DND-41 (cell line): ENCODE measurements at regions not wholly inside any gene's neighbourhood (a gene's known extent, or its start where the extent isn't known, plus 50 kb on each side); places are given as distances from the start of the nearest gene placed in this dataset.

Experiments
- ATAC-seq: fragments of 200-7000 bp; cut with Tn5 transposase; 3 replicates; pipeline ENCODE4 v1.9.1; 2021; ENCODE audit warnings: low read depth; ENCODE audit not compliant: insufficient read depth
- DNase-seq: peaks from one replicate; pipeline ENCODE4 v3.0.0-alpha.2; 2020
- H2AFZ ChIP-seq: 2 replicates; pipeline ENCODE4 v1.6.0; 2012; ENCODE audit warnings: low read depth, low read length
- H3K27ac ChIP-seq: 2 replicates; pipeline ENCODE4 v1.5.1; 2012; ENCODE audit warnings: low read length, inconsistent platforms
- H3K27me3 ChIP-seq: fragments of 200-600 bp; sonication (generic); 2 replicates; pipeline ENCODE4 v1.6.0; 2012; ENCODE audit warnings: low read length, mild to moderate bottlenecking, inconsistent platforms; ENCODE audit not compliant: insufficient read depth, poor library complexity
- H3K36me3 ChIP-seq: 2 replicates; pipeline ENCODE4 v1.5.1; 2012; ENCODE audit warnings: low read length, inconsistent platforms; ENCODE audit not compliant: insufficient read depth
- H3K4me1 ChIP-seq: 2 replicates; pipeline ENCODE4 v1.5.1; 2012; ENCODE audit warnings: mild to moderate bottlenecking, low read length; ENCODE audit not compliant: insufficient read depth
- H3K4me2 ChIP-seq: 2 replicates; pipeline ENCODE4 v1.6.0; 2012; ENCODE audit warnings: mild to moderate bottlenecking, moderate library complexity, low read length, inconsistent platforms; ENCODE audit not compliant: insufficient read depth
- H3K4me3 ChIP-seq, 2 experiments: fragments of 200-600 bp in 1 of 2; shearing (Covaris generic) in 1 of 2; 2 replicates each; pipeline ENCODE4 v1.5.1; 2012 to 2016; ENCODE audit warnings: inconsistent platforms in 2 of 2, low read length in 2 of 2, mild to moderate bottlenecking in 2 of 2, low read depth in 1 of 2, moderate library complexity in 1 of 2
- H3K79me2 ChIP-seq: 2 replicates; pipeline ENCODE4 v1.6.0; 2012; ENCODE audit warnings: low read length, inconsistent platforms; ENCODE audit not compliant: insufficient read depth
- H3K9ac ChIP-seq: 2 replicates; pipeline ENCODE4 v1.6.0; 2012; ENCODE audit warnings: low read depth, mild to moderate bottlenecking, inconsistent platforms, low read length, moderate library complexity
- H3K9me3 ChIP-seq: 2 replicates; pipeline ENCODE4 v1.5.1; 2012; ENCODE audit warnings: low read length, moderate library complexity, mild to moderate bottlenecking, inconsistent platforms; ENCODE audit not compliant: insufficient read depth, severe bottlenecking
- H4K20me1 ChIP-seq: 2 replicates; pipeline ENCODE4 v1.6.0; 2012; ENCODE audit warnings: low read length; ENCODE audit not compliant: insufficient read depth
- CTCF ChIP-seq: IDR thresholded peaks from 2 replicates; pipeline ENCODE4 v1.5.1; 2012; ENCODE audit warnings: borderline replicate concordance, low read length, moderate library complexity, mild to moderate bottlenecking; ENCODE audit not compliant: poor library complexity, severe bottlenecking; ENCODE audit errors: extremely low read depth
- EZH2 ChIP-seq: IDR thresholded peaks from 3 replicates; pipeline ENCODE4 v1.6.1; 2012; ENCODE audit warnings: borderline replicate concordance, low read depth, mild to moderate bottlenecking, moderate library complexity, low read length, inconsistent platforms; ENCODE audit not compliant: severe bottlenecking

DNA sequence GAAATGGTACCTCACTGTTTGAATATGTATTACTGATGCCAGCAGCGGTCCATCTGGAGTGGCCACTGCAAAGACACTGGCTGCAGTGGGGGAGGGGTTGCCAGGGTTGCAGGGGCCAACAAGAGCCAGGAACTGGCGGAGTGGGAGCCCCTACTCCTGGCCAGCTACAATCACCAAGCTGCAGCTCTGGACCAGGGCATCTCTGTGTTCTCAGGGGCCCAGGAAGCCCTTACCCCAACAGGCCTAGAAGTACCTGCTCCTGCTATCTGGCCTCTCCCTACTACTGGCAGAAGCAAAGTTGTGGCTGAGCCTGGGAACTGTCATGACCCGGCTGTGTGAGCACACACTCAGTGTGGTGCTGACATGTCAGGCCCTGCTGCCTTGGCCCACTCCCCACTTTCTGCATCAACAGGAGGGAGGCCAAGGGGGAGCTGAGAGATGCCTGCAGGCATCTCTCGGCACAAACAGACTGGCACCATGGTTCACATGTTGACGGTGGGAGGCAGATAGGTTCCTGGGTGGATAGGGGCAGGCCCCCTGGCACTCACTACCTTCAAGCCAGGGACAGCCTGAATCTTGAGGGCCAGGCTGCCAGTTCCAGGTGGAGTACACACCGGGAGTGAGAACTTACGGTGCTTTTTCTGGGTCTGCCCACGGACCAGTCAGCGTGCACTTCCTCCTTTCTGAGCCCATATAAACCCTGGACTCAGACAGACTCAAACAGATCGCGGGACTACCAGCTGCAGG is 1188.0 kb downstream of the GRIK2 start:
- H3K27me3 ChIP-seq = no peaks in the 10 kb centered on the region
- no peaks in the 10 kb centered on the region for H4K20me1 ChIP-seq
- H2AFZ ChIP-seq = no peak overlapping the region
- no peak overlapping the region for H3K9ac ChIP-seq
- H3K79me2 ChIP-seq = no peaks in the 10 kb centered on the region
- no peaks in the 10 kb centered on the region for H3K4me1 ChIP-seq
- H3K36me3 ChIP-seq = no peaks in the 10 kb centered on the region
- H3K4me3 ChIP-seq = no peak overlapping the region
- no peak overlapping the region for H3K27ac ChIP-seq
- no peak for TF ChIP-seq CTCF
- no peak for TF ChIP-seq EZH2
- DNase-seq = no peak
- no peak overlapping the region for H3K4me2 ChIP-seq
- ATAC-seq = no peak
- peaks cover 10% of the 10 kb centered on the region for H3K9me3 ChIP-seq

- no peak for TF ChIP-seq EZH2
- no peak for TF ChIP-seq CTCF
- DNase-seq = no peak
These were observed 1177.9 kb downstream of the GRIK2 start for GRCh38 chr6:102571236-102571908.

DNA sequence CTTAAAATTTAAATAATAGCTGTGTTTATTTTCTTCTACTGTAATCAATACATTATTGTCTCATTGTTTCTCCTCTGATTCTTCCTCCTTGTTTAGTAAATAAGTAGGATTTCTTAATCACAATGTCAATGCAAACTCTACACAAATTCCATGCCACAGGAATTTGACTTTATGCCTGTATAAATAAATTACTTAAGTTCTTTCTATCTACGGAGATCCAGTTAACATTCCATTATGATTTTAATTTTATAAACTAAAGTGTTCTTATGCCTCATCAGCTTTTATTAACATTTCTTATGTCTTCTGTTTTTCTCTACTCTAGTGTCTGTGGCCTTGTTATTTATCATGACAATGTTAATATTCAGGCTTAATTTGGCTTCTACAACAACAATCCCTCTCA is 1169.2 kb downstream of the GRIK2 start:
- DNase-seq (no peak), ATAC-seq (no peak)
- no peak overlapping the region for H3K9ac ChIP-seq
- H3K27me3 ChIP-seq = no peaks in the 10 kb centered on the region
- H3K4me2 ChIP-seq = no peak overlapping the region
- TF ChIP-seq CTCF (no peak), EZH2 (no peak)
- H3K36me3 ChIP-seq = no peaks in the 10 kb centered on the region
- H3K4me1 ChIP-seq = no peaks in the 10 kb centered on the region
- no peak overlapping the region for H3K27ac ChIP-seq
- H4K20me1 ChIP-seq = no peaks in the 10 kb centered on the region
- H3K9me3 ChIP-seq = no peaks in the 10 kb centered on the region
- no peak overlapping the region for H3K4me3 ChIP-seq
- no peaks in the 10 kb centered on the region for H3K79me2 ChIP-seq
- no peak overlapping the region for H2AFZ ChIP-seq

More at GRCh38 chr6:102571236-102571908, 1177.9 kb downstream of the GRIK2 start:
- Histone ChIP-seq H3K36me3 (no peaks in the 10 kb centered on the region), H3K27ac (no peak overlapping the region), H3K79me2 (no peaks in the 10 kb centered on the region), H3K9me3 (no peaks in the 10 kb centered on the region), H4K20me1 (no peaks in the 10 kb centered on the region), H3K9ac (no peak overlapping the region), H2AFZ (no peak overlapping the region), H3K4me1 (no peaks in the 10 kb centered on the region), H3K27me3 (no peaks in the 10 kb centered on the region), H3K4me3 (no peak overlapping the region), H3K4me2 (no peak overlapping the region)
- ATAC-seq = no peak
